NB4 (cell line): ENCODE measurements at regions not wholly inside any gene's neighbourhood (a gene's known extent, or its start where the extent isn't known, plus 50 kb on each side); places are given as distances from the start of the nearest gene placed in this dataset.
"Not testable (repeated sequence)": the region's sequence is repeated elsewhere in the genome, so short reads cannot be mapped to it uniquely, and the experiment has no call there.

Source experiments
- TF ChIP-seq, protein P1 (sequence below): IDR thresholded peaks from one replicate; pipeline ENCODE4 v1.5.1; 2012; ENCODE audit warnings: low read depth, low read length
- TF ChIP-seq, protein P2 (sequence below): IDR thresholded peaks from 2 replicates; pipeline ENCODE4 v1.6.1; 2011; ENCODE audit warnings: low read depth, low read length

- TF ChIP-seq, protein P1, sequence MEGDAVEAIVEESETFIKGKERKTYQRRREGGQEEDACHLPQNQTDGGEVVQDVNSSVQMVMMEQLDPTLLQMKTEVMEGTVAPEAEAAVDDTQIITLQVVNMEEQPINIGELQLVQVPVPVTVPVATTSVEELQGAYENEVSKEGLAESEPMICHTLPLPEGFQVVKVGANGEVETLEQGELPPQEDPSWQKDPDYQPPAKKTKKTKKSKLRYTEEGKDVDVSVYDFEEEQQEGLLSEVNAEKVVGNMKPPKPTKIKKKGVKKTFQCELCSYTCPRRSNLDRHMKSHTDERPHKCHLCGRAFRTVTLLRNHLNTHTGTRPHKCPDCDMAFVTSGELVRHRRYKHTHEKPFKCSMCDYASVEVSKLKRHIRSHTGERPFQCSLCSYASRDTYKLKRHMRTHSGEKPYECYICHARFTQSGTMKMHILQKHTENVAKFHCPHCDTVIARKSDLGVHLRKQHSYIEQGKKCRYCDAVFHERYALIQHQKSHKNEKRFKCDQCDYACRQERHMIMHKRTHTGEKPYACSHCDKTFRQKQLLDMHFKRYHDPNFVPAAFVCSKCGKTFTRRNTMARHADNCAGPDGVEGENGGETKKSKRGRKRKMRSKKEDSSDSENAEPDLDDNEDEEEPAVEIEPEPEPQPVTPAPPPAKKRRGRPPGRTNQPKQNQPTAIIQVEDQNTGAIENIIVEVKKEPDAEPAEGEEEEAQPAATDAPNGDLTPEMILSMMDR = not testable (repeated sequence)
- TF ChIP-seq, protein P2, sequence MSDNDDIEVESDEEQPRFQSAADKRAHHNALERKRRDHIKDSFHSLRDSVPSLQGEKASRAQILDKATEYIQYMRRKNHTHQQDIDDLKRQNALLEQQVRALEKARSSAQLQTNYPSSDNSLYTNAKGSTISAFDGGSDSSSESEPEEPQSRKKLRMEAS = not testable (repeated sequence)
Measured at GRCh38 chr6:10171706-10172105, 243.2 kb downstream of the TFAP2A start.
